NCI-H82 treated with DMSO at 0.1 percent for 48 hours (cell line): ENCODE measurements at regions not wholly inside any gene's neighbourhood (a gene's known extent, or its start where the extent isn't known, plus 50 kb on each side); places are given as distances from the start of the nearest gene placed in this dataset.

Experiments used
- DNase-seq: peaks from one replicate; lab custom pipeline; 2025; ENCODE audit not compliant: unreplicated experiment; lab: John Stamatoyannopoulos, UW

- no peak for DNase-seq
Measured at GRCh38 chr13:50588491-50589130, 254.9 kb downstream of the DLEU7 start.

GRCh38 chr13:50589139-50589538 is 254.4 kb downstream of the DLEU7 start:
- no peak for DNase-seq

GRCh38 chr13:50589651-50590054 is 253.8 kb downstream of the DLEU7 start:
- DNase-seq, result no peak

GRCh38 chr13:50592412-50593155 is 250.9 kb downstream of the DLEU7 start:
- no peak for DNase-seq

- no peak for DNase-seq
Measured at GRCh38 chr13:50593207-50593606, 250.3 kb downstream of the DLEU7 start.

GRCh38 chr13:50594276-50595051 is 249.0 kb downstream of the DLEU7 start:
- DNase-seq, result no peak

- no peak for DNase-seq
Measured at GRCh38 chr13:50595196-50595595, 248.3 kb downstream of the DLEU7 start.

GRCh38 chr13:50596156-50596555 is 247.3 kb downstream of the DLEU7 start:
- DNase-seq, result no peak

- peak; percentile 77 for DNase-seq
Measured at GRCh38 chr13:50596776-50597203, 246.7 kb downstream of the DLEU7 start.

GRCh38 chr13:50598338-50598737 is 245.2 kb downstream of the DLEU7 start:
- DNase-seq, result peak; percentile 57

- no peak for DNase-seq
Measured at GRCh38 chr13:50599046-50599445, 244.4 kb downstream of the DLEU7 start.

GRCh38 chr13:50599927-50600326 is 243.6 kb downstream of the DLEU7 start:
- no peak for DNase-seq

- no peak for DNase-seq
Measured at GRCh38 chr13:50608370-50608769, 235.1 kb downstream of the DLEU7 start.

GRCh38 chr13:50609011-50609410 is 234.5 kb downstream of the DLEU7 start:
- DNase-seq, result no peak

- no peak for DNase-seq
Measured at GRCh38 chr13:50610238-50610637, 233.3 kb downstream of the DLEU7 start.

GRCh38 chr13:50611117-50611781 is 232.2 kb downstream of the DLEU7 start:
- no peak for DNase-seq

- no peak for DNase-seq
Measured at GRCh38 chr13:50612717-50613116, 230.8 kb downstream of the DLEU7 start.

GRCh38 chr13:50613356-50613831 is 230.1 kb downstream of the DLEU7 start:
- DNase-seq, result no peak

- no peak for DNase-seq
Measured at GRCh38 chr13:50615234-50615633, 228.3 kb downstream of the DLEU7 start.

- no peak for DNase-seq
Measured at GRCh38 chr13:50616101-50616500, 227.4 kb downstream of the DLEU7 start.

GRCh38 chr13:50617134-50617721 is 226.3 kb downstream of the DLEU7 start:
- no peak for DNase-seq
